ENCODE measurements at regions not wholly inside any gene's neighbourhood (a gene's known extent, or its start where the extent isn't known, plus 50 kb on each side); places are given as distances from the start of the nearest gene placed in this dataset.

GRCh38 chr4:176383273-176384077, 63.7 kb downstream of the SPCS3 start:
- DNase-seq: no peak
- in situ Hi-C loops (cut with HindIII; ENCODE audit: low pct_ligation_motif_present, low pct_unique_long_range_greater_than_20kb, low sequenced_read_pairs): no loop called here

DNA sequence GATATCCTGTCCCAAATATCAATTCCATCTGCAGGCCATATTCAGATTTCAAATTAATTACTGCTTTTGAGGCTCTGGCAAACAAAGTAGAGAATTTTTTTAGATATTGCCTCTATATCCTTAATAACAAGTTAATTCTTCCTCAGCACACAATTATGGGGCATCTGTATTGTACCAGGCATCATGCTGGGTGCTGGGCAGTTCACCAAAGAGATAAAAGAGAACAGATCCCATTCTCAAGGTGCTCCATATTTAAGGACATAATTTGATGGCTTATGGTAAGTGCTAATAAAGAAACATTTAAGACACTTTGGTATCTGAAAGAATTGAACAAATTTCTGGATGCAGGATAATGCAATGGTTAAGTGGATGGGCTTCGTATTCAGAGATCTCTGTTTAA, 65.8 kb downstream of the SPCS3 start:
- no peak for DNase-seq
- in situ Hi-C loops (cut with HindIII; ENCODE audit: low pct_ligation_motif_present, low pct_unique_long_range_greater_than_20kb, low sequenced_read_pairs): no loop called here

DNA sequence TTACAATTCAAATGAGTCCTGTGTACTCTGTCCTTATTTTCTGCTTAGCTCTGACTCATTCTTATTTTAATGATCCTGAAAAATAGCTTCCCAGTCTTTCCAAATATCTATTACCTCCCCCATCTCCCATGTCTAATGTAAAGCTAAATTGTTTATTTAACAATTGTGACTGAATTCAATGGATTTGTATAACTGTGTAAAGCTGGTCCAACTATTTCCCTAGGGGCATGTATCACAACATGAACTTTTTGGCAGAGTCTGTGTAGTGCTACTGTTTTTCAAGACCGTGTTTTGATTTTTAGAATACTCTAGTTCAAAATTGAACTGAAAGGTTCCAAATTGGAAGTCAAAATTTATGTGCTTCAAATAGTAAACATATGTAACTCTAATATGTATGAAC, 67.8 kb downstream of the SPCS3 start:
- in situ Hi-C loops (cut with HindIII; ENCODE audit: low pct_ligation_motif_present, low pct_unique_long_range_greater_than_20kb, low sequenced_read_pairs): no loop called here
- DNase-seq: no peak

DNA sequence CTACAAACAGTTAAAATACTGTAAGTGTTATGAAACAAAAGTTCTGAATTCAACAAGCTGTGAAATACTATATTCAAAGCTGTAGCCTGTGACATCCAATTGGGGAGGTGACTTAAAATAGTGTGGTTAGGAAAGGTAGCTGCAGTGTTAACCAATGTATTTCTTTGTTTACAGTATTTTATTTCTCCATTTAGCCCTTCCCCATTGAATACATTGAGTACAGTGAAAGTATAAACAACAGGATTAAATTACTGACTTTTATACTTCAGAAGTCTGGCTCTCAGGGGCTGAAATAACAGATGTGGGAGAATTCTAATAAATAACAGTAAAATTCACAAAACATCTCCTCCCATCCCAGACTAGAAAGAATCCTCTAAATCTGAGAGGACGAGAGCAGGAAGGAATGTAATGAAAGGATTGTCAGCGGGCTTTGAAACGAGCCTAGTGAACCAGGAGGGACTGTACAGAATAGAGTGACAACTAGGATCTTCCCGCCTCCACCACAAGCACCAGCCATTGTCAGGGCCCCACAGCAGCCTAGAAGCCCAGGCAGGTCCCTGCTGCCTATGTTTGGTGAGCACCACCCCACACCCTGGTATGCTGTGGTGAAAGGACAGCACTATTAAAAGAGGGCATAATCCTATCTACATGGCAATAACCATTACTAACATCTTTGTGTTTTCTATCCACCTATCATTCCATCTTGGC, 73.7 kb downstream of the SPCS3 start:
- in situ Hi-C loops (cut with HindIII; ENCODE audit: low pct_ligation_motif_present, low pct_unique_long_range_greater_than_20kb, low sequenced_read_pairs): no loop called here
- no peak for DNase-seq

DNA sequence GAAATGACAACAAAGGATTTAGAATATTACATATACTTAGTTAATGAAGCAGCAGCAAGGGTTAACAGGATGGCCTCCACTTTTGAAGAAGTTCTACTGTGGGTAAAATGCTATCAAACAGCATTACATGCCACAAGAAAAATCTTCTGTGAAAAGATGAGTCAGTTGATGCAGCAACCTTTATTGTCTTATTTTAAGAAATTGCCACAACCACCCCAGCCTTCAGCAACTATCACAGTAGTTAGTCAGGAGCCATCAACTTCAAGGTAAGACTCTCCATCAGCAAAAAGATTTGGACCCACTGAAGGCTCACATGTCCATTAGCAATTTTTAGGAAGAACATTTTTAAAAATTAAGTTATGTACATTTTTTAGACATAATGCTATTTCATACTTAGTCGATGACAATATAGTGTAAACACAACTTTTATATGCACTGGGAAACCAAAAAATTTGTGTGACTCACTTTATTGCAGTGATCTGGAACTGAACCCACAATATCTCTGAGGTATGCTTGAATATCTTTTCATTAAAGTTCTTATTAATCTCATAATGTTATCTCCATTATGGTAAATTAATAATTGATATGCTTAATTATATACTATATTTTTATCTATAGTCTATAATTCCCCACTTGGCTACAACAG, 81.2 kb downstream of the SPCS3 start:
- DNase-seq: peak; percentile 46
- in situ Hi-C loops (cut with HindIII; ENCODE audit: low pct_ligation_motif_present, low pct_unique_long_range_greater_than_20kb, low sequenced_read_pairs): no loop called here

- in situ Hi-C loops (cut with HindIII; ENCODE audit: low pct_ligation_motif_present, low pct_unique_long_range_greater_than_20kb, low sequenced_read_pairs): no loop called here
- no peak for DNase-seq
These were observed 84.9 kb downstream of the SPCS3 start for GRCh38 chr4:176404621-176405020.

GRCh38 chr4:176406297-176406696, 86.5 kb downstream of the SPCS3 start:
- in situ Hi-C loops (cut with HindIII; ENCODE audit: low pct_ligation_motif_present, low pct_unique_long_range_greater_than_20kb, low sequenced_read_pairs): no loop called here
- no peak for DNase-seq

- in situ Hi-C loops (cut with HindIII; ENCODE audit: low pct_ligation_motif_present, low pct_unique_long_range_greater_than_20kb, low sequenced_read_pairs): no loop called here
These were observed 87.0 kb downstream of the SPCS3 start for GRCh38 chr4:176406736-176407135.

DNA sequence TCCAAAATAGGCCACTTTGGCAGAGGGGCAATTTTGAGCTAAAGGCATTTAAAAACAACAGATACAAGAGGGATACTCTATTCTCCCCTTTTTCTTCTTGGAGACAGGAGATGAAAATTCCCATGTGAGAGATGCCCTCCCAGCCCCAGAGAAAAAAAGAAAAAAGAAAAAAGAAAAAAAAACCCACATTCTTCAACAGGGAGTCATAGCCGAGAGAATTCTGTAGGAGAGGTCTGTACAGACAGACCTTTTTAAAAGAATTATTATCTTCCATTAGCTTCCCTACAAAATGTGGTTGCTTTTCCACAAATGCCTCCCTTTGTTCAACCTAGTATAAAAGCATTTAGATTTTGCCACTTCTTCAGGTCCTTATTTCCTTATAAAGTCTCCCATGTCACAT, 89.9 kb downstream of the SPCS3 start:
- in situ Hi-C loops (cut with HindIII; ENCODE audit: low pct_ligation_motif_present, low pct_unique_long_range_greater_than_20kb, low sequenced_read_pairs): no loop called here
- DNase-seq: peak; percentile 4

More at GRCh38 chr4:176406736-176407135, 87.0 kb downstream of the SPCS3 start:
- DNase-seq: no peak

DNA sequence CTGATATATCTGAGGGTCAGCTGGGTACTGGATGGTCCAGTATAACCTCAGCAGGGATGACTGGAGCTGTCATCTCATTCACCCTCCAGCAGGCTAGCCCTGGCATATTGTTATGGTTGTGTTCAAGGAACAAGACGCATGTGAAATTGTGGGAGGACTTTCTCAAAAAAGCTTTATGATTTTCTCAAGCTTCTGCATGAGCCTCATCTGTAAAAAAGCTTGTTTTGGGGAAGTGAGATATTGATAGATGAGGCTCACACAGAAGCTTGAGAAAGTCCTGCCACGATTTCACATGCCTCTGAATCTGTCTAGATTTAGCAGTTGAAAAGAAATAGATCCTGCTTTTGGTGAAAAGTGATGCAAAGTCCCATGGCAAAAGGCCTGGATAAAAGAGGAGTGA, 93.4 kb downstream of the SPCS3 start:
- in situ Hi-C loops (cut with HindIII; ENCODE audit: low pct_ligation_motif_present, low pct_unique_long_range_greater_than_20kb, low sequenced_read_pairs): no loop called here
- no peak for DNase-seq

DNA sequence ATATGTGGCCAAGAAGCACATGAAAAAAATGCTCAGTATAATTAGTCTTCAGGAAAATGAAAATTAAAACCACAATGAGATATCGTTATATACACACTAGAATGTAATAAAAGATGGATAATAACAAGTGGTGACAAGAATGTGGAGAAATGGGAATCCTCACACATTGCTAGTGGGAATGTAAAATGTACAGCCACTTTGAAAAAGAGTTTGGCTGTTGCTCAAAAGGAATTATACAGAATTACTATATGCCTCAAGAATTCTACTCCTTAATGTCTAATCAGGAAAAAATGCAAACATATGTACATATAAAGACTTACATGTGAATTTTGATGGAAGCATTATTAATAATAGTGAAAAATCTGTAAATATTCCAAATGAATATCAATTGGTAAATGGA, 102.2 kb downstream of the SPCS3 start:
- DNase-seq: no peak
- in situ Hi-C loops (cut with HindIII; ENCODE audit: low pct_ligation_motif_present, low pct_unique_long_range_greater_than_20kb, low sequenced_read_pairs): no loop called here

DNA sequence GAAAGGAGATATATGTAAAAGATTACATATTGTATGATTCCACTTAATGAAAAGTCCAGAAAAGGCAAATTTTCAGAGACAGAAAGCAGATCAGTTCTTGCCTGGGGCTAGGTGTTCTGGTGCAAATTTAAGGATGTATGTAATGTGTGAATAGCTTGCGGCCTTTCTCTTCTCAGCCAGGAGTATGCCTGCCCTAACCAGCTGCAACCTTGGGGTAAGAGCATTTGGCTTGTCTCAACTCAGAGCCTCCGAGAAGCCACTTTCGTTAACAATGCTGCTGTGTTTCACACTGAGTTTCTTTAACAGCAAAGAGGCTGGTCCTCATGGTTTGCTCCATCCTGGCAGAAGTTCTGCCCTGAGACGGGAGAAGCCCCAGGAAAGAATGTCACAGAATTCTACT, 102.7 kb downstream of the SPCS3 start:
- in situ Hi-C loops (cut with HindIII; ENCODE audit: low pct_ligation_motif_present, low pct_unique_long_range_greater_than_20kb, low sequenced_read_pairs): no loop called here
- DNase-seq: no peak

DNA sequence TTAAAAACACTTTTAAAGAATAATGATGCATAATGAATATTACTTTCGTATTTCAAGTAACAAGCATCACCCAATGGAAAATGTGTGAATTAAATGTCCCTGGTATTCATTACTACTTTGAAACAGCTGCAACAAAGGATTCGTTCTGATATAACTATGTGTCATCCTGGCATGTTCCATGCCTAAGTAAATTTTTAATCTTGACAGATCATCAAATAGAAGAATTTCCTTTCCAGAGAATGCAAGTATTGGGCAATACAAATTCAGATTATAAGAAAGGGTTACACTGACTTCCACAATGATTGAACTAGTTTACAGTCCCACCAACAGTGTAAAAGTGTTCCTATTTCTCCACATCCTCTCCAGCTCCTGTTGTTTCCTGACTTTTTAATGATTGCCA, 105.3 kb downstream of the SPCS3 start:
- DNase-seq: peak; percentile 55
- in situ Hi-C loops (cut with HindIII; ENCODE audit: low pct_ligation_motif_present, low pct_unique_long_range_greater_than_20kb, low sequenced_read_pairs): no loop called here

- no peak for DNase-seq
- in situ Hi-C loops (cut with HindIII; ENCODE audit: low pct_ligation_motif_present, low pct_unique_long_range_greater_than_20kb, low sequenced_read_pairs): no loop called here
These were observed 113.2 kb downstream of the SPCS3 start for GRCh38 chr4:176432811-176433540.

GRCh38 chr4:176433983-176434382, 114.2 kb downstream of the SPCS3 start:
- no peak for DNase-seq
- in situ Hi-C loops (cut with HindIII; ENCODE audit: low pct_ligation_motif_present, low pct_unique_long_range_greater_than_20kb, low sequenced_read_pairs): no loop called here

DNA sequence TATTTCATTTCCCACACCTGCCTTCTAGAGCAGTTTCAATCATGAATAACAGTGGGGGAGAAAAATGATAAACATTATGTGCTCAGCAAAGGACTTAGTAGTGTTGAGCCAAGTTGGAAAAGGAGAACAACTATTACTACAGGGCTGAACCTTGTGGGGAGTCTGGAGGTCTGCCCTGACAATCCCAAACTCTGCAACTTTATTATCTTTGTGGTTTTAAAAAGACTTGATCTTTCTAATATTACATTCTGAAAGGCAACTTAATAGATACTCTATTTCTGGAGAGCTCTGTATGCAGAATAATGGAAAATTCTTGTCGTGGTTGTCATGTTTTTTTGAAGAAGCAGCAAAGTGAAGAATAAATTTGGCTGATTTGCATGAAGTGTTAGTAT, 116.1 kb downstream of the SPCS3 start:
- no peak for DNase-seq
- in situ Hi-C loops (cut with HindIII; ENCODE audit: low pct_ligation_motif_present, low pct_unique_long_range_greater_than_20kb, low sequenced_read_pairs): no loop called here

DNA sequence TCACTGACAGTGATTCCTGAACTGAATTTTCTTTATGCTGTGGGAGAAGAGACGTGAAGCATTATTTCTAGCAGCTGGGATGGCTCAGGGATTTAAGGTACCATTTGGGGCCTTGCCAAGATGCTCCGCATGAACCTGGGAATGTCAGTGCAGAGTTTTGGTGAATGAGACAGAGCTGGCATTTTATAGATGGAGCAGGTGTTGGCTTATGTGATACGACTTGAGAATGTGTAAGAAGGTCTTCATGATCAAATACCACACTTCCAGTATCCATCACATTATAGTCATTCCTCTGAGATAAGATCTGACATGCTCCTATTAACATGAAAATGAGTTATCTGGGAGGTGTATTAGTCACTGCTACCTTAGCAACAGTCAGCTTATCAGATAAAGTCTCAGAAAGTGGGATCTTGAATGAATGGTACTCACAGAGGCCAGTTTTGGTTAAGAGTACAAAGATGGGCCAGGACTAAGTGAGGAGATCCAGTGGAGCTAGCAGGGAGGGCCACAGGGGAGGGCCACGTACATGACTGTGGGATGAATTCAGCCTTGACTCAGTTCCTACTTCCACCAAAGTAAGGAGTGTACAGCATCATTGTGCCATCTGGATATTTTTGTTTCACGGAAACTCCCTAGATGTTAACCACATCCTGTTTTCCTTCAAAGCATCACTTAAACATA, 116.7 kb downstream of the SPCS3 start:
- no peak for DNase-seq
- in situ Hi-C loops (cut with HindIII; ENCODE audit: low pct_ligation_motif_present, low pct_unique_long_range_greater_than_20kb, low sequenced_read_pairs): no loop called here

DNA sequence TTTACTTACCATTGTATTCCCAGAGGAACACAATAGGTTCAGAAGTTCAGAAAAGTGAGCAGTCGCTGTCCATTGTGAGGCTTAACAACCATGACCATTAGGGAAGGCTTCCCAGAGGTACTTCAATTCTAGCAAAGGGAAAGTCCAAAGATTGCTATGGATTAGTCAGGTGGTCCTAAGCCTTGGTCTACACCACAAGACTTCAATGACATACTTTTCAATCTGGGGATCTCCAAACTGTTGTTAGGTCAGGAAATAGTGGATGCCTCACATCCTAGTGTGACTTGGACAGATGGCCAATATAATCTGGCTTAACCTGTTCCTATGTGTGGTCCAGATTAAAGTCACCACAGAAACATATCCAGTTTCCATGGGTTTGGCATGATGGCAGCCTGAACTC, 118.0 kb downstream of the SPCS3 start:
- no peak for DNase-seq
- in situ Hi-C loops (cut with HindIII; ENCODE audit: low pct_ligation_motif_present, low pct_unique_long_range_greater_than_20kb, low sequenced_read_pairs): no loop called here

DNA sequence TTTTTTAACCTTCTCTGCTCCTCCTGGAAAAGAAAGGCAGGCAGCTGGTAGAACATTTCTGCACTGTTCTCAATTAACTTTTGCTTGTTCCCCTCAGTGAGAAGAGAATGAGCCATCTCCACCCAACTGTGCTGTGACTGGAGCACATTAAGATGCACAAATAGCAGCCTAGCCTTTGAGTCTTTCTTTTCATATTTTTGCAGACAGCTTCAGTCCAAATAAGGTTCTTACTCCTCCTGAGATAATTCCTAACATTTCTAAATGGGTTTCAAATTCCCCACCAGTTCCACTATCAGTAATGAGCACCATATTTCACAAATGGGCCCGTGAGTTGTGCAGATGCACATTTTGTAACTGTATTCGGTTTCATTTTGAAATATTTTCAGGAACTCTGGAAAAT, 118.6 kb downstream of the SPCS3 start:
- no peak for DNase-seq
- in situ Hi-C loops (cut with HindIII; ENCODE audit: low pct_ligation_motif_present, low pct_unique_long_range_greater_than_20kb, low sequenced_read_pairs): no loop called here
